ENCODE measurements at regions not wholly inside any gene's neighbourhood (a gene's known extent, or its start where the extent isn't known, plus 50 kb on each side); places are given as distances from the start of the nearest gene placed in this dataset.

- no peak for DNase-seq
Measured at GRCh38 chr22:49540913-49541692, 286.6 kb downstream of the BRD1 start.

- no peak for DNase-seq
Measured at GRCh38 chr22:49540084-49540912, 287.4 kb downstream of the BRD1 start.

GRCh38 chr22:49538006-49538405, 289.7 kb downstream of the BRD1 start:
- no peak for DNase-seq

- no peak for DNase-seq
Measured at GRCh38 chr22:49536571-49537131, 291.0 kb downstream of the BRD1 start.

- DNase-seq, result no peak
Measured at GRCh38 chr22:49535527-49536125, 292.0 kb downstream of the BRD1 start.

- no peak for DNase-seq
Measured at GRCh38 chr22:49535126-49535525, 292.5 kb downstream of the BRD1 start.

- no peak for DNase-seq
Measured at GRCh38 chr22:49534386-49534785, 293.3 kb downstream of the BRD1 start.

GRCh38 chr22:49533886-49534285, 293.8 kb downstream of the BRD1 start:
- no peak for DNase-seq

GRCh38 chr22:49532869-49533802, 294.5 kb downstream of the BRD1 start:
- no peak for DNase-seq

- no peak for DNase-seq
Measured at GRCh38 chr22:49531368-49531791, 296.3 kb downstream of the BRD1 start.

- DNase-seq, result no peak
Measured at GRCh38 chr22:49530671-49531367, 296.9 kb downstream of the BRD1 start.

GRCh38 chr22:49528420-49528720, 299.3 kb downstream of the BRD1 start:
- no peak for DNase-seq

- DNase-seq, result no peak
Measured at GRCh38 chr22:49527611-49528419, 299.9 kb downstream of the BRD1 start.

- DNase-seq, result no peak
Measured at GRCh38 chr22:49525801-49526535, 301.7 kb downstream of the BRD1 start.

GRCh38 chr22:49525360-49525759, 302.3 kb downstream of the BRD1 start:
- no peak for DNase-seq

GRCh38 chr22:49524362-49524761, 303.3 kb downstream of the BRD1 start:
- no peak for DNase-seq

- no peak for DNase-seq
Measured at GRCh38 chr22:49523374-49524008, 304.2 kb downstream of the BRD1 start.

- DNase-seq, result no peak
Measured at GRCh38 chr22:49522582-49523373, 304.9 kb downstream of the BRD1 start.

GRCh38 chr22:49521787-49522224, 305.9 kb downstream of the BRD1 start:
- DNase-seq, result no peak

All from activated CD4-positive, alpha-beta T cell treated with anti-CD3 and anti-CD28 coated beads, Interleukin-2, amount 50 U/mL, for 16 hours (primary cell).